NCI-H524 (cell line): ENCODE measurements at regions not wholly inside any gene's neighbourhood (a gene's known extent, or its start where the extent isn't known, plus 50 kb on each side); places are given as distances from the start of the nearest gene placed in this dataset.
A peak's percentile ranks its signal among the peaks of the same experiment; 100 is the strongest.

Experiments used
- DNase-seq, 2 experiments: peaks; one replicate each; lab custom pipeline; 2025; lab: John Stamatoyannopoulos, UW

DNA sequence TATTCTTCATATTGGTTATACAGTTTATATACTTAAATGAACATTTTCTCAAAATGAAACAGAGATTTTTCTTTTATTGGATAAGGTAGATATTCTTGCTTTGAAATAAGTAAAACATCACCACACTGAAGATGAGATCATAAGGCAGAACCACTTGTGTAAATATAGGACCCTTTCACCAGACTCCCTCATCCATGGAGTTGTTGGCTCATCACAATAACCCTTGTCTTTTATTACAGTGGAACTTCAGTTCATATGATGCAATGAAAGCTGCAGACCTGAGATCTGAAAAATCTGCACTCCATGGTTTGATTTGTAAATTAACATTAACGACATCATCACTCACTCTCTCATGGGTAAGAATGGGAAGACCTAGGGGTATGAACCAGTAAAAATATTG is 51.9 kb upstream of the DBX2 start:
- no peak for DNase-seq

DNA sequence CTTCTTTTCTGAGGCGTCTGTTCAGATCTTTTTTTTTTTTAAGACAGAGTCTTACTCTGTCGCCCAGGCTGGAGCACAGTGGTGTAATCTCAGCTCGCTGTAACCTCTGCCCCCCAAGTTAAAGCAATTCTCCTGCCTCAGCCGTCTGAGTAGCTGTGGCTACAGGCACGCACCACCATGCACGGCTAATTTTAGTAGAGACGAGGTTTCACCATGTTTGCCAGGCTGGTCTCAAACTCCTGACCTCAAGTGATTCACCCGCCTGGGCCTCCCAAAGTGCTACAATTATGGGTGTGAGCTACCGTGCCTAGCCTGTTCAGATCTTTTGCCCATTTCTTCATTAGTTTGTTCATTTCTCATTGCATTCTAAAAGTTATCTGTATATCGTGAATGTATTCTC is 55.1 kb upstream of the DBX2 start:
- no peak for DNase-seq

DNA sequence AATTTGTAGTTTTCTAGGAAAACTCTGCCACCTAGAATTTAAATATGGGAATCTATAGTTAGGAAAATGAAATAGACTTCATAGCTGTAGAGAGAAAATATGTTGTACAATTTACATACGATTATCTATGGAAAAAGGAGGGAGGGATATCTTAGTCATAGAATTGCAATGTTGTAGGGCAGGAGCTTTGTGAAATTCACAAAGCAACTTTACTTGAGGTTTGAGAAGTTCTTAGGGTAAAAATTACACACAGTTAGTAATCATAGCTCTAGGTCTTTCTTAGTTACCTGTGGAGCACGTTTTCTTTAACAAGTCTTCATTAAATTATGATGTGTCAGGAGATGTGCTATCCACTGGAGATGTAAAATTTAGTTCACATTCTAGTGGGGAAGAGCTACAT is 61.4 kb upstream of the DBX2 start:
- DNase-seq: no peak

DNA sequence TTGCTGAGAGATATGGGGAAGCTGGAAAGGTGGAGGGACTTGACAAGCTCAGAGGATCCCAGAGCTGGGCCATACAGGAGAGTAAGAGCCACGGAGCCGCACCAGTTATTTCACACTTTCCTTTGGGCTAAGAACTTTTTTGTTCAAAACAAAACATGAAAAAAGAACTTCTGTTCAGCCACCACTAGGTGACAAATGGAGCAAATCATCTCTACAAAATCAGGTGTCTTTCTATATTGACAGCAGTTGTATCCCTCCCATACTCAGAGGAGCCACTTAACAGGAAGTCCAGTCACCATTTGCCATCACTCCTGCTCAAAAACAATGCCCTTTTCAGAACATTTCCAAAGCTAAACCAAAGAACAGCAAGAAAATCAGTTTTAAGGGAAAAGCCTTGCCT is 70.3 kb upstream of the DBX2 start:
- peak; percentile 0 to 5 for DNase-seq

DNA sequence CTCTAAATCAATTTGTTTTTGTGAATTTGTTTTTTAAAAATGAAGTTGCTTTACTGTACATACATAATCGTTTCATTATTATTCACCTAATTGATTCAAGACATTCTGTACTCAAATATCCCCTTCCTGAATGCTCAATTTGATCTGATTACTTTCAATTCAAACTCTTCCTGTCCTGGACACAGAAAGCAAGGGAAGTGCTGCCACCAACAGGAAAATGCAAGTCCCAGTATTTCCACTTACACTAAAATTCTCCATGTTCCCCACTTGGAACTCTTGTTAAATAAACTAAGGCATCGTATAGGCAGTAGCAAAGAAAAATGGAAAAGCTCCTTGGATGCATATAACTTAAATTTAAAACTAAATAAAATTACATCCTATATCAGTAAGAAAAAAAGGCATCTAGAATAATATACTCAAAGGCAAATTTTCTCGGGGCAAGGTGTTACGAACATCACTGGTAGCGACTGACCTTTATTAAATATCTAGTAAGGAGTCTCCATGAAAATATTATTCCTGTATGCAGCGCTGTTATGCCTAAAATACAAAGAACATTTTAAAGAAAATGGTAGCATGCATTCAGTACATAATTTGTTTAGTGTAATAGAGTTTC is 72.0 kb upstream of the DBX2 start:
- peak; percentile 5 to 62 for DNase-seq

DNA sequence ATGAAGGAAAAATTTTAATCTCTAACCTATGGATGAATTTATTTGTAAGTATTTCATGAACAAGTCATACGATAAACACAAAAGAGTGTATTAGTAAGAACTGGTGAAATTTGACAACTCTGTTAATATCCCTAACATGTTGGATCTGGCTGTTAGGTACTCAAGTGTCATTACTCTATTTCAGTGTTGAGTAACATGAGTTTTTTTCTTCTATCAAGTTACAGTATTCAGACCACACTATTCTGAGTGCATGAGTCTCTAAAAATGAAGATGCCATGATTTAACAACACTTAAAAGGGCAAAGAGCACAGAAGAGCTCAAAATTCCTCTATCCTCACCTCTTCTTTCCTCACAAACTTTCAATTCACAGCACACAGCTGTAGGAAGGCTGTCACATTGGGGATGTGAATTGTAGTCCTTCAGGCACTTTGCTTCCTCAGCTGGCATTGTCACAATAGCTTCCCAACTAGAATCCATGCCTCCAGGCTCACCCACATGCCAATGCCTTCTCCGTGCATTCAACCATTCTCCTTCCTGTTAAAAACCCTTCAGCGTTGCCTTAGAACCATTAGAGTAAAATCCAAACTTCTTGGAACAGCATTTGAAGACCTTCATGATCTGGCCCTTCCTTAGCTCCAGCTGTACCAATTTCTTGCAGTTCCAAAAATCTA is 73.7 kb upstream of the DBX2 start:
- DNase-seq: no peak

DNA sequence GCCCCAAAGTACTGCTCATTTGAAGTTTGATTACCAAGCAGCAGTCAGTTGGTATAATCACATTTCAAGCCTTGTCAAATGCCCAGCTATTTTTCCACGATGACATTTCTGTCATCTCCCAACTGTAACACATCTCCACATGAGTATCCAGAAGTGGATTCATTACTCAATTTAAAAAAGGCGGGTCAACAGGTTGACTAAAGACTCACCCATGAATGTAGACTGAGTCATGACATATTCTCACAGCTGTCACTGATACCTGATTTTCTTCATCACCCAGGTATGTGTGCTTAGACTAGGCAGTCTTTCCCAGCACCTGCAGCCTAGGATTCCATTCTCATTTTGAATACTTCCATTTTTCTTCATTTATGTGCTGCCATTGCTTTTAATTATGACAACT is 75.1 kb upstream of the DBX2 start:
- no peak for DNase-seq

DNA sequence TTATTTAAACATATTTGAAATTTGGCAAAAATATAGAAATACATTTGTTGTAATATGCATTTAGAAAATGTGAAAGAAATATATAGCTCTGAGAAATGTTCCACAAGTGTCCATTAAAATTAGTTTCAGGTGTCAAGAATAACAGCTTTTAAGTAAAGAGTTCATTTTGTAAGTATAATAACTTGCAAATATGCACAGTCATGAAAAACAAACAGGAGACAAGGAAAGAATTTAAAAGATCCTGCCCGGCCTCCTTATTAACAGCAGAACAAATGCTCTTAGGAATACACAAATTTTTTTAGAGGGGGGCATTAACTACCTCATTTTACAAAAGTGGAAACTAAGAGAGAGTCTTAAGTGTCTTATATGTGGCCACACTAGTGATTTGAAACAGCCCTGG is 77.7 kb upstream of the DBX2 start:
- no peak for DNase-seq

DNA sequence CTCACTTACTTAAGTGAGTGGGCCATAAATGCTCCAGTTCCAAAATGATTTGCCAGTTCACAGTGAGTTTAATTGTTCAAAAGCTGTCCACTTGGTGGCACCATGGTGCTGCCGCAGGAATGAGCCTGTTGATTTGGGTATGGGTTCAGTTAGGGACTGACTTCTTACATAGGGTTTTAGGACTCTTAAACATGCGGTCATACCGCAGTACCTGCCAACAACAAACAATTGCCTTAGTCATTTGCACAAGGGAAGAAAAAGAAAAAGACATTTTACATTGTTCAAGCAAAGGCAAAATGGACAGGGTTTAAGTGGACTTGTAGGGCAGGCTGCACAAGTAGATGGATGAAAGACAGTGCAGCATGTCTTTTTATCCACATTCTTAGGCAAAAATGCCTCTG is 80.0 kb upstream of the DBX2 start:
- DNase-seq: peak; percentile 13 to 75

DNA sequence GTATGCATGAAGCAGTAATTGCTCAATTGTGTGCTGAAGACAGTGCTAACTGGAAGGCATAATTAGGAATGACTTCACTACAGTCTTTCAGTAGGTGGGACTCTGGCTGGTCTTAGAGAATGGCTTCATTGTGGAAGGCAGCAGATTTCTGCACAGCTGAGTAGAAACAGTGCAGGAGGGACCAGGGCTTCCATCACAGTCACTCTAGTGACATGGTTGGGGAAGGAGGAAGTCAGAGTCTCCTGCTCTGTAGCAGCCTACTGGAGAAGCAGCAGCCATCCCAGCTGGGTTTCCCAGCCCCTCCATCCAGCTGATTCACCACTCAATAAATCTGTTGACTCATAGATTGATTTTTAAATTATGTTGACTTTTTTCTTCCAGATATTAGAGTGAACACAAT is 80.6 kb upstream of the DBX2 start:
- DNase-seq: no peak

DNA sequence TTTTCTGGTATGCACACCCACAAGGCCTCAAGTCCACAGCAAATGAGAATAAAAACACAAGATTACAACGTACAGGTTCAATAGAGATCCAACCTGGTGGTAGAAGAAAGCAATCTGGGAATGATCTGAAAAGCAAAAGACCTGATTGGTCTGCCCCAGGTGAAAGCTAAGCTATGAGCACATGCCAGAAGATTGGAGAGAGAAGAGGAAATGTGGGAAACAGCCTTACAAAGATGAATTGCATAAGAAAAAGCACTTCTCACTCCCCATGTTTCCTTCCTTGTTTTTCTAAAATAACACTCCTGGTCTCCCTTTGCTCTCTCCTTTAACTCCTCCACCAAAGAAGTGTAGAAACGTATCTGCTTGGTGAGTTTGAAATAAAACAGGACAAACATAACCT is 77.3 kb upstream of the ANO6 start:
- DNase-seq: no peak

DNA sequence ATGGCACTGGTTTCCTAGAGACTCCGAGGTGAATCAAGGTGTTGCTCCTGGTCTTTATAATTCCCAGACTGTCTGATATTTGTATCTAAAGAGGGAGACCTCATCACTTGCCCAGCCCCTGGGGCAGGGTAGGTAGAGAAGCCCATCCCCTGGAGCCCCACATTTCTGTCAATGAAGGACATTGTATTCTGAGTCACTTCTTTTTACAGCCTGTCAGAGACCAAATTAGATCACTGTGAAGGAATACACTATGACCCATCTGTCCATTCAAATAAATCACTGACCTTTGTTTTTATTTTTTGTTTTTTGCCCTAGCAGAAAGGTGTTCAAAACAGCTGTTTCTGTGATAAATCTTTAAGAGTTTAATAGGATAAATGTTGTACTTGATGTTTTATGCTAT is 67.9 kb upstream of the ANO6 start:
- DNase-seq: no peak

DNA sequence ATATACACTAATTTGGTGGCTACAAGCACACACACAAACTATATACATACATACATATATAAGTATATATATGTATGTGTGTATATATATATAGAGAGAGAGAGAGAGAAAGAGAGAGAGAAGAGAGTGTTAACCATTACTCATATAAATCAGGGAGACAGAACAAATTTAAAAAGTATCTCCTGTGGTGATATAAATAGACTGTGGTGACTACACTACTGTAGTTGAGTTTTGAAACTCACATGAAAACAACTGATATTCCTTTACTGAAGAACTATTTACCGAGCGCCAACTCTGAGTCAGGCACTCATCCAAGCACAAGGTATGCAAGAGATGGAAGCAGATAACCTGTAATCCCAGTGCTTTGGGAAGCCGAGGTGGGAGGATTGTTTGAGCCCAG is 67.3 kb upstream of the ANO6 start:
- DNase-seq: no peak

DNA sequence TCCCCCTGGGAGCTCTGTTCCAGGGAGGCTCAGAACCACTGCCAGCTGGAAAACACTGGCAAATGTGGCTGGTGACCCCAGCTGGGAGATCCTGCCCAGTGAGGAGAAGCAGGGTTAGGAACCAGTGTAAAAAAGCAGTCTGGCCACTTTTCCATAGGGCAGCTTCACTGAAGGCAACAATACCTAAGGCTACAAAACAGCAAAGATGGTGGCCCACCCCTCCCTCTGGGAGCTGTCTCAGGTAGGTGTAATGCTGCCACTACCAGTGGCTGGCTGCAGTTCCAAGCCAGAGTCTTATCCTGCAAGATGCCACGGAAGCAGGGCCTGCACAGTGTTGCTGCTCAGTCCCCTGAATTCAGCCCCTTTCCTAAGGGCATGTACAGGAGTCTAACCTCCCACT is 50.6 kb upstream of the ANO6 start:
- DNase-seq: no peak

DNA sequence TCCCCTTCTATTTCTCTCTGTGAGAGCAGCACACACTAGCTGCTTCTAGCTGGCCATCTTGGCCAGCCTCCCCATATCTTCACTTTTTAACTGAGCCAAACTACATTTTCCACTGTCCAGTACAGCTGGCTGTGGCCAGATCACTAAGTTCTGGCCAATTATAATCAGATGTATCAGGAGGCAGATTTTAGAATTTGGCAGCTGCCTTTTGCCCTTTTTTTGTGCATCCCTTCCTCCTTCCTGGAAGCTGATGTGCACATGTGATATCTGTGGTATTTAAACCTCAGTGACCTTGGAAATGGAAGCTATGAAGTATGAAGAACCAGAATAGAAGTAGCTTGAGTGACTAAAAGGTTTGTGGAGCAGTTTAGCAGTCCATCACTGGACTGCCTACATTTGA is 49.8 kb upstream of the ANO6 start:
- no peak for DNase-seq
